Choroid plexus epithelial cell (primary cell): ENCODE measurements at regions not wholly inside any gene's neighbourhood (a gene's known extent, or its start where the extent isn't known, plus 50 kb on each side); places are given as distances from the start of the nearest gene placed in this dataset.

ENCODE experiments used
- DNase-seq: peaks from one replicate; pipeline ENCODE4 v3.0.0-alpha.2; 2010; ENCODE audit warnings: low read depth
- H3K4me3 ChIP-seq: 2 replicates; pipeline ENCODE4 v1.5.1; 2011; ENCODE audit warnings: low read depth, mild to moderate bottlenecking, control low read depth, low read length, moderate library complexity
- TF ChIP-seq, protein P1 (sequence below): conservative IDR thresholded peaks from 2 replicates; pipeline ENCODE4 v1.5.1; 2011; ENCODE audit warnings: low read depth, mild to moderate bottlenecking, control low read depth, inconsistent platforms, low read length, moderate library complexity

- DNase-seq, result no peak
- TF ChIP-seq, protein P1, sequence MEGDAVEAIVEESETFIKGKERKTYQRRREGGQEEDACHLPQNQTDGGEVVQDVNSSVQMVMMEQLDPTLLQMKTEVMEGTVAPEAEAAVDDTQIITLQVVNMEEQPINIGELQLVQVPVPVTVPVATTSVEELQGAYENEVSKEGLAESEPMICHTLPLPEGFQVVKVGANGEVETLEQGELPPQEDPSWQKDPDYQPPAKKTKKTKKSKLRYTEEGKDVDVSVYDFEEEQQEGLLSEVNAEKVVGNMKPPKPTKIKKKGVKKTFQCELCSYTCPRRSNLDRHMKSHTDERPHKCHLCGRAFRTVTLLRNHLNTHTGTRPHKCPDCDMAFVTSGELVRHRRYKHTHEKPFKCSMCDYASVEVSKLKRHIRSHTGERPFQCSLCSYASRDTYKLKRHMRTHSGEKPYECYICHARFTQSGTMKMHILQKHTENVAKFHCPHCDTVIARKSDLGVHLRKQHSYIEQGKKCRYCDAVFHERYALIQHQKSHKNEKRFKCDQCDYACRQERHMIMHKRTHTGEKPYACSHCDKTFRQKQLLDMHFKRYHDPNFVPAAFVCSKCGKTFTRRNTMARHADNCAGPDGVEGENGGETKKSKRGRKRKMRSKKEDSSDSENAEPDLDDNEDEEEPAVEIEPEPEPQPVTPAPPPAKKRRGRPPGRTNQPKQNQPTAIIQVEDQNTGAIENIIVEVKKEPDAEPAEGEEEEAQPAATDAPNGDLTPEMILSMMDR, result no peak
- H3K4me3 ChIP-seq, result no peak overlapping the region
Observed at GRCh38 chr13:75013818-75014217, 468.2 kb downstream of the TBC1D4 start.

DNA sequence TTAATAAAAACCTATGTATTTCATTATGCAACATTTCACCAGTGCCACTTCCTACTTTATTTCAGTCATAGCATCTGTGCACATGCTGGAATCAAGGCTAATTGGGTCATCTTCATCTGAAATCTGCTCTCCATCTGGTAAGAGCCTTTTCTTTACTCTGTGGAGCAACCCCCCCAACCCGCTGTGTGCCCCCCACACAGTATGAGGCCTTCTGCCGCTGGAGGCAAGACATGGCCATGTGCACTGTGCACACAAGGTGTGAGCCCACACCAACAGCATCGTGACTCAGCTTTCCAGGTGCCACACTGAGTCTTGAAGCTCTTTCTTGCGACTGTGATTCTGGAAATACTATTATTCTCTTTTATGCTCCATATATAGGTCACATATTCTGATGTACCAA lies 471.0 kb downstream of the TBC1D4 start:
- no peak for DNase-seq
- TF ChIP-seq, protein P1, result no peak
- H3K4me3 ChIP-seq, result no peak overlapping the region

GRCh38 chr13:75008926-75009325 lies 473.0 kb downstream of the TBC1D4 start:
- H3K4me3 ChIP-seq, result no peak overlapping the region
- TF ChIP-seq, protein P1, result no peak
- DNase-seq, result no peak

DNA sequence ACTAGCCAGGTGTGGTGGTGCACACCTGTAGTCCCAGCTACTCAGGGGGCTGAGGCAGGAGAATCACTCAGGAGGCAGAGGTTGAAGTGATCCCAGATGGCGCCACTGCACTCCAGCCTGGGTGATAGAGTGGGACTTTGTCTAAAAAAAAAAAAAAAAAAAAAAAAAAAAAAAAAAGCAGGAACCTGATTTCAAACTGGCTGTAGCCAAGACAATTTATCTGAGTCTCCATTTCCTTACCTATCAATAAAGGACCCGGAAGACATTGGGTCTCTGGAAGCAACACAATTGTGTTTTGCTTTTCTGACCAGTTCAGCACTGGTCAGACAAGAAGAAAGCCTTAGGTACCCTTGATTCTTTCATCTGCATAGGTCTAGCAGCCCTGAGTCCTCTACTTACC lies 491.0 kb downstream of the TBC1D4 start:
- DNase-seq, result no peak
- TF ChIP-seq, protein P1, result no peak
- H3K4me3 ChIP-seq, result no peak overlapping the region

GRCh38 chr13:74987124-74987690 lies 494.8 kb downstream of the TBC1D4 start:
- TF ChIP-seq, protein P1, result no peak
- H3K4me3 ChIP-seq, result no peak overlapping the region
- no peak for DNase-seq

GRCh38 chr13:74986609-74987008 lies 495.4 kb downstream of the TBC1D4 start:
- TF ChIP-seq, protein P1, result no peak
- H3K4me3 ChIP-seq, result no peak overlapping the region
- no peak for DNase-seq

DNA sequence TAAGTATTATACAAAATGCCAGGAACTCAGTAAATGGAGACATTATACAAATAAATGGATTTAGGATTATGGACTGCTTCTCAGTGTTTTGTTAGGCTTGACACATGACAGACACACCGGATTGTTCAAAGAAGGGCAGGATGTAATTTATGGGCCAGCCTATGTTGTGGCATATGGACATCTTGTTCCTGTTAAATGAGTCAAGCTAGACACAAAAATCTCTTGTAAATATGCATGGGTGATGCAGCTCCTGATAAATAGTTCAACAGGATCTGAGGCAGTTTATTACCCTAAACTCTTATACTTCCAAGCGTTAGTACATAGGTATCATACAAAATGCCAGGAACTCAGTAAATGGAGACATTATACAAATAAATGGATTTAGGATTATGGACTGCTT lies 502.3 kb downstream of the TBC1D4 start:
- TF ChIP-seq, protein P1, result no peak

More for the DNA sequence above, 502.3 kb downstream of the TBC1D4 start:
- H3K4me3 ChIP-seq, result no peak overlapping the region
- DNase-seq, result no peak
